ENCODE measurements at regions not wholly inside any gene's neighbourhood (a gene's known extent, or its start where the extent isn't known, plus 50 kb on each side); places are given as distances from the start of the nearest gene placed in this dataset.

GRCh38 chr6:28709478-28710349 lies 184.0 kb downstream of the GPX5 start:
- DNase-seq = no peak

- peak; percentile 37 for DNase-seq
These were observed 184.9 kb downstream of the GPX5 start for GRCh38 chr6:28710466-28711191.

- no peak for DNase-seq
These were observed 185.6 kb downstream of the GPX5 start for GRCh38 chr6:28711325-28711724.

GRCh38 chr6:28711788-28712341 lies 186.2 kb downstream of the GPX5 start:
- DNase-seq = no peak

GRCh38 chr6:28712982-28713381 lies 187.3 kb downstream of the GPX5 start:
- no peak for DNase-seq

- peak; percentile 46 for DNase-seq
These were observed 193.7 kb downstream of the GPX5 start for GRCh38 chr6:28719275-28719940.

GRCh38 chr6:28720357-28721231 lies 194.9 kb downstream of the GPX5 start:
- DNase-seq = no peak

GRCh38 chr6:28721372-28721771 lies 195.7 kb downstream of the GPX5 start:
- DNase-seq = no peak

GRCh38 chr6:28724395-28724794 lies 198.7 kb downstream of the GPX5 start:
- no peak for DNase-seq

GRCh38 chr6:28725274-28725809 lies 198.4 kb downstream of the TRIM27 start:
- DNase-seq = no peak

- peak; percentile 21 for DNase-seq
These were observed 197.9 kb downstream of the TRIM27 start for GRCh38 chr6:28725890-28726348.

GRCh38 chr6:28726569-28727309 lies 197.0 kb downstream of the TRIM27 start:
- no peak for DNase-seq

GRCh38 chr6:28727559-28728211 lies 196.1 kb downstream of the TRIM27 start:
- no peak for DNase-seq

GRCh38 chr6:28729501-28730402 lies 194.0 kb downstream of the TRIM27 start:
- DNase-seq = no peak

- no peak for DNase-seq
These were observed 191.7 kb downstream of the TRIM27 start for GRCh38 chr6:28732052-28732451.

- DNase-seq = no peak
These were observed 189.3 kb downstream of the TRIM27 start for GRCh38 chr6:28734443-28734959.

- no peak for DNase-seq
These were observed 187.7 kb downstream of the TRIM27 start for GRCh38 chr6:28736121-28736520.

- DNase-seq = no peak
These were observed 185.9 kb downstream of the TRIM27 start for GRCh38 chr6:28737750-28738395.

- DNase-seq = no peak
These were observed 185.4 kb downstream of the TRIM27 start for GRCh38 chr6:28738396-28738765.
